ENCODE measurements at regions not wholly inside any gene's neighbourhood (a gene's known extent, or its start where the extent isn't known, plus 50 kb on each side); places are given as distances from the start of the nearest gene placed in this dataset.

GRCh38 chr11:119982517-119983239, 155.2 kb downstream of the TRIM29 start:
- DNase-seq (ENCODE audit: low read depth in 3 of 3) = no peak

GRCh38 chr11:119980431-119980830, 157.5 kb downstream of the TRIM29 start:
- DNase-seq (ENCODE audit: low read depth in 3 of 3) = no peak

GRCh38 chr11:119979701-119980100, 158.2 kb downstream of the TRIM29 start:
- DNase-seq (ENCODE audit: low read depth in 3 of 3) = no peak

GRCh38 chr11:119978696-119979095, 159.2 kb downstream of the TRIM29 start:
- DNase-seq (ENCODE audit: low read depth in 3 of 3) = no peak

- no peak for DNase-seq (ENCODE audit: low read depth in 3 of 3)
Measured at GRCh38 chr11:119977881-119978280, 160.0 kb downstream of the TRIM29 start.

- no peak for DNase-seq (ENCODE audit: low read depth in 3 of 3)
Measured at GRCh38 chr11:119977561-119977860, 160.4 kb downstream of the TRIM29 start.

- DNase-seq (ENCODE audit: low read depth in 3 of 3) = no peak
Measured at GRCh38 chr11:119976805-119977560, 160.9 kb downstream of the TRIM29 start.

GRCh38 chr11:119975561-119976152, 162.3 kb downstream of the TRIM29 start:
- no peak for DNase-seq (ENCODE audit: low read depth in 3 of 3)

- no peak for DNase-seq (ENCODE audit: low read depth in 3 of 3)
Measured at GRCh38 chr11:119974467-119974866, 163.4 kb downstream of the TRIM29 start.

- DNase-seq (ENCODE audit: low read depth in 3 of 3) = no peak
Measured at GRCh38 chr11:119974051-119974450, 163.9 kb downstream of the TRIM29 start.

GRCh38 chr11:119972281-119972680, 165.6 kb downstream of the TRIM29 start:
- DNase-seq (ENCODE audit: low read depth in 3 of 3) = no peak

GRCh38 chr11:119970555-119971304, 167.2 kb downstream of the TRIM29 start:
- DNase-seq (ENCODE audit: low read depth in 3 of 3) = no peak

GRCh38 chr11:119964136-119965025, 173.5 kb downstream of the TRIM29 start:
- no peak for DNase-seq (ENCODE audit: low read depth in 3 of 3)

- no peak for DNase-seq (ENCODE audit: low read depth in 3 of 3)
Measured at GRCh38 chr11:119957951-119958350, 180.0 kb downstream of the TRIM29 start.

- DNase-seq (ENCODE audit: low read depth in 3 of 3) = no peak
Measured at GRCh38 chr11:119952441-119952840, 185.5 kb downstream of the TRIM29 start.

GRCh38 chr11:119943298-119943655, 194.6 kb downstream of the TRIM29 start:
- no peak for DNase-seq (ENCODE audit: low read depth in 3 of 3)

GRCh38 chr11:119942583-119943297, 195.2 kb downstream of the TRIM29 start:
- DNase-seq (ENCODE audit: low read depth in 3 of 3) = no peak

- no peak for DNase-seq (ENCODE audit: low read depth in 3 of 3)
Measured at GRCh38 chr11:119941636-119942411, 196.1 kb downstream of the TRIM29 start.

GRCh38 chr11:119941171-119941570, 196.7 kb downstream of the TRIM29 start:
- no peak for DNase-seq (ENCODE audit: low read depth in 3 of 3)

- no peak for DNase-seq (ENCODE audit: low read depth in 3 of 3)
Measured at GRCh38 chr11:119940401-119940976, 197.4 kb downstream of the TRIM29 start.

Data from stimulated activated CD4-positive, alpha-beta T cell treated with anti-CD3 and anti-CD28 coated beads, TNF-alpha, amount 100 ng/mL, for 48 hours (primary cell).